GM21737 (cell line): ENCODE measurements at regions not wholly inside any gene's neighbourhood (a gene's known extent, or its start where the extent isn't known, plus 50 kb on each side); places are given as distances from the start of the nearest gene placed in this dataset.
"Not testable (repeated sequence)": the region's sequence is repeated elsewhere in the genome, so short reads cannot be mapped to it uniquely, and the experiment has no call there.

ENCODE experiments used
- ATAC-seq: cut with Tn5 transposase; IDR thresholded peaks from one replicate; pipeline ENCODE4 v1.9.1; 2021; ENCODE audit warnings: mild to moderate bottlenecking, moderate library complexity; ENCODE audit not compliant: unreplicated experiment

DNA sequence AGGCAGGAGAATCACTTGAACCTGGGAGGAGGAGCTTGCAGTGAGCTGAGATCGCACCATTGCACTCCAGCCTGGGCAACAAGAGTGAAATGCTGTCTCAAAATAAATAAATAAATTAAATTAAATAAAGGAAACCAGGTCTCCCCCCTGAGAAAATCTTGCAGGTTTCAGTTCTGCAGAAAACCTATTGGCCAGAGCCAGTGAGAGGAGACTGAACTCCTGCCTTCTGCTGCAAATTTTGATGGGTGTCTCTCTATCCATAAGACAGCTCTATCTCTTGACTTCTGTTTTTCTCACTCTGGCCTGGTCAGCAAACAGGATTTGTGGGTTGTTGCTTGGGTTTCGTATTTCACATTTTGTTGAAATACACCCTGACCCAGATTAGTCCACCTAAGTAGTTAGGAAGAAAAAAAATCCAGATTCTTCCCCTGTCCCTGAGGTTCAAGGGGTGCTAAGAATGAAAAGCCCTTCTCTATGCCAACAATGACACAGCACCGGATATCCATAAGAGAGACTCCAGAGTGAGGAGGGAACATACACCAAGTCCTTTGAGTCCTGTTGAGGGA lies 86.7 kb upstream of the MAP4K4 start:
- ATAC-seq = no peak

- no peak for ATAC-seq
Observed at GRCh38 chr2:101609433-101609832, 88.1 kb upstream of the MAP4K4 start.

DNA sequence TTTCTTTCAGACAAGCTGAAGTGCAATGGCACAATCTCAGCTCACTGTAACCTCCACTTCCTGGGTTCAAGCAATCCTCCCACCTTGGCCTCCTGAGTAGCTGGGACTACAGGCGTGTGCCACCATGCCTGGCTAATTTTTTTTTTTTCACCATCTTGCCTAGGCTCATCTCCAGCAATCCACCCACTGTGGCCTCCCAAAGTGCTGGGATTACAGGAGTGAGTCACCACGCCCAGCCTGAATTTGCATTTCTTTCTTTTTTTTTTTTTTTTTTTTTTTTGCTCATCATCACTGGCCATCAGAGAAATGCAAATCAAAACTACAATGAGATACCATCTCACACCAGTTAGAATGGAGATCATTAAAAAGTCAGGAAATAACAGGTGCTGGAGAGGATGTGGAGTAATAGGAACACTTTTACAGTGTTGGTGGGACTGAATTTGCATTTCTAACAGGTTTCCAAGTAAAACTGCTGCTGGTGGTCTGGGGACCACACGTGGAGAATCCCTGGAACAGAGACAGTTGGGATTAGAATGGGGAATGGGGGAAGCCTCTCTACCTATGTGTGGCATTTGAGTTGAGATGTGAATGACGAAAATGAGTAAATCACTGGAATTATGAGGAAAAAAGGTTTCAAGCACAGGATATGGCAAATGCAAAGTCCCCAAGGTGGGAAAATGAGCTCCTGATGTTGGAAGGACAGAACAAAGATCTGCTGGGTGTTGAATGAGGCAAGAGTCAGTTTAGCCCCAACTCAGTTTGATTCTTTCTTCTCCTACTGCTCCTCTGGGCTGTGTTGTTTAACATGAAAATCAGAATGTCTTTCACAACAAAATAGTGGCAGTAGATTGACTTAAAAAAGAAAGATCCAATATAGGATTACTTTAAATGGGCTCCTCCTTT lies 88.8 kb upstream of the MAP4K4 start:
- ATAC-seq = no peak

- ATAC-seq = no peak
Observed at GRCh38 chr2:101597347-101597944, 100.1 kb upstream of the MAP4K4 start.

GRCh38 chr2:101596333-101596732 lies 101.2 kb upstream of the MAP4K4 start:
- ATAC-seq = no peak

GRCh38 chr2:101587251-101587650 lies 110.3 kb upstream of the MAP4K4 start:
- no peak for ATAC-seq

DNA sequence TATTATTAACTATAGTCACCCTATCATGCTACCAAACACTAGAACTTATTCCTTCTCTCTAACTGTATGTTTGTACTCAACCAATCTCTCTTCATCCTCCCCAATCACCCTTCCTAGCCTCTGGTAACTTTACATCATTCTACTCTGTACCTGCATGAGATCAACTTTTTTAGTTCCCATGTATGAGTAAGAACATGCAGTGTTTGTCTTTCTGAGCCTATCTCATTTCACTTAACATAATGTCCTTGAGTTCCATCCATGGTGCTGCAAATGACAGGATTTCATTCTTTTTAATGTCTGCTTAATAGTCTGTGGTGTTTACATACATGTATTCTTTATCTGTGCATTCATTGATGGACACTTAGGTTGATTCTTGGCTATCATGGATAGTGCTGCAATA lies 108.9 kb upstream of the RFX8 start:
- no peak for ATAC-seq

- ATAC-seq = no peak
Observed at GRCh38 chr2:101581675-101582299, 106.9 kb upstream of the RFX8 start.

- ATAC-seq = no peak
Observed at GRCh38 chr2:101580528-101580927, 105.6 kb upstream of the RFX8 start.

DNA sequence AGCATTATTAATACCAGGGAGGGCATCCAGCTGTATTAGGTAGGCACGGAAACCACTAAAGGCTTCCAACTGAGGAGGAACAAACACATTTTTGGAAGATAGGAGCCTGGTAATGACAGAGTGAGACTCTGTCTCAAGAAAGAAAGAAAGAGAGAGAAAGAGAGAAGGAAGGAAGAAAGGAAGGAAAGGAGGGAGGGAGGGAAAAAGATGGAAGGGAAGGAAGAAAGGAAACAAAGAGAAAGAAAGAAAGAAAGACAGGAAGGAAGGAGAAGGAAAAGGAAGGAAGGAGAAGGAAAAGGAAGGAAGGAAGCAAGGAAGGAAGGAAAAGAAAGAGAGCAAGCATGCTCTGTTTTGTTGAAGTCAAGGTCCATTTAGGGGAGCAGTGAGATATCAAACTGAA lies 103.8 kb upstream of the RFX8 start:
- ATAC-seq = no peak

- ATAC-seq = not testable (repeated sequence)
Observed at GRCh38 chr2:101578135-101578534, 103.2 kb upstream of the RFX8 start.

- no peak for ATAC-seq
Observed at GRCh38 chr2:101577173-101577572, 102.3 kb upstream of the RFX8 start.

DNA sequence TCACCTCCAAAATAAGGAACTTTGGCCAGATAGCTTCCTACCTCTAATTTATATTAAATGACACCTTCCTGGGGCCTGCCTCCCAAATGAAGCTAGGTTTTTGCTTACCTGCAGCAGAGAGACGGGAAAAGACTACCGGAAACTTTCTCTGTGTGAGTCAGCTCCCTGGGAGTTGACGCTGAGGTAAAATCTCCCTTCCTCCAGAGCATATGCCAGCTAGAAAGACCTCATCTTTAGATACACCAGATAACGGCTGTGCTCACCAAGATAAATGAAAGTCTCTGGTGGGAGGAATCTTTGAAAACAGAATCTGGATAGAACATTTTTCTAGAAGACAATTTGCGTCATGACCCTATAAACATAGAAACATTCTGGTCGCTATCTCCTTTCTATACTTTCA lies 99.7 kb upstream of the RFX8 start:
- ATAC-seq = no peak

DNA sequence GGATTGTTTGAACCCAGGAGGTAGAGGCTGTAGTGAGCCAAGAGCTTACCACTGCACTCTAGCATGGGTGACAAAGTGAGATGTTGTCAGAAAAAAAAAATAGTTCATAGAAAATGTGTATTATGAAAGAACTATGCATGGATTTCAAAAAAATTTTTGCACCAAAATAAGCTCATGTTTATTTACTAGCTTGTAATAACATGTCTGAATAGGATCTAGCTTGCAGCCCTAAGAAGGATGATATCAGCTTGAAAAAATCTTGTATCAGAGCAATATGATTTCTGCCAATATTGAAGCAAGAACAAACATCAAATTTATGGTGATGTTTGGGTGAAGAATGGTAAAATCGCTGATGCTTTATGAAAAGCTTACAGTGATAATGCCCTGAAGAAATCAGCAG lies 97.0 kb upstream of the RFX8 start:
- no peak for ATAC-seq

- ATAC-seq = no peak
Observed at GRCh38 chr2:101569886-101570520, 95.1 kb upstream of the RFX8 start.

GRCh38 chr2:101568969-101569368 lies 94.1 kb upstream of the RFX8 start:
- ATAC-seq = no peak

DNA sequence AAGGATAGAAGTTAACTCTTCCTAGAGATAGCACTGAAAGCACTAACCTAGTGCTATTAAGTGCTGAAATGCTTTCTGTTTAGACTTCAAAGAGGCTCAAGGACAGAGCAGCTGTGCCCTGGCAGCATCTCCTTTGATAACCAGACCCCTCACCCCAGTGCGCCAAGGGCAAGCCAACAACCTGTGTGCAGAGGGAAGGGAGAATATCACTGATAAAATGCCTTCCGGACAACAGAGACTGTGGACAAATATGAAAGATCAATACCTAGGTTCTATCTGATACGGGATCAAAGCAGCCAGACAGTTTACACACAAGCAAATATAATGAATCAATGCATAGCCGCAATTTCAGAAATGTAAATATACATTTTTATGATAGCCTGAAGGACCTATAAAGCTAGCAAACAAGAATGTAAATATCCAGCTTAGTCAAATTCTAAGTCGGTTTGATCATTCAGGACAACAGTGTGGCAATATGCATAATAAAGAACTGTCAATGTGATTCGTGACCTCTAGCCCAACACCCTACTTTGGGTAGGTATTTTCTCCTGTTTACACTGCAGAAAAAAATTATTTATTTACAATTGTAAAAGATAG lies 91.8 kb upstream of the RFX8 start:
- ATAC-seq = no peak

- no peak for ATAC-seq
Observed at GRCh38 chr2:101563849-101564248, 88.9 kb upstream of the RFX8 start.

GRCh38 chr2:101560780-101561315 lies 85.9 kb upstream of the RFX8 start:
- no peak for ATAC-seq

- ATAC-seq = no peak
Observed at GRCh38 chr2:101559551-101559950, 84.6 kb upstream of the RFX8 start.
